ENCODE measurements at regions not wholly inside any gene's neighbourhood (a gene's known extent, or its start where the extent isn't known, plus 50 kb on each side); places are given as distances from the start of the nearest gene placed in this dataset.

GRCh38 chr5:99644822-99645221 lies 716.0 kb upstream of the CHD1 start:
- TF ChIP-seq, protein P1, sequence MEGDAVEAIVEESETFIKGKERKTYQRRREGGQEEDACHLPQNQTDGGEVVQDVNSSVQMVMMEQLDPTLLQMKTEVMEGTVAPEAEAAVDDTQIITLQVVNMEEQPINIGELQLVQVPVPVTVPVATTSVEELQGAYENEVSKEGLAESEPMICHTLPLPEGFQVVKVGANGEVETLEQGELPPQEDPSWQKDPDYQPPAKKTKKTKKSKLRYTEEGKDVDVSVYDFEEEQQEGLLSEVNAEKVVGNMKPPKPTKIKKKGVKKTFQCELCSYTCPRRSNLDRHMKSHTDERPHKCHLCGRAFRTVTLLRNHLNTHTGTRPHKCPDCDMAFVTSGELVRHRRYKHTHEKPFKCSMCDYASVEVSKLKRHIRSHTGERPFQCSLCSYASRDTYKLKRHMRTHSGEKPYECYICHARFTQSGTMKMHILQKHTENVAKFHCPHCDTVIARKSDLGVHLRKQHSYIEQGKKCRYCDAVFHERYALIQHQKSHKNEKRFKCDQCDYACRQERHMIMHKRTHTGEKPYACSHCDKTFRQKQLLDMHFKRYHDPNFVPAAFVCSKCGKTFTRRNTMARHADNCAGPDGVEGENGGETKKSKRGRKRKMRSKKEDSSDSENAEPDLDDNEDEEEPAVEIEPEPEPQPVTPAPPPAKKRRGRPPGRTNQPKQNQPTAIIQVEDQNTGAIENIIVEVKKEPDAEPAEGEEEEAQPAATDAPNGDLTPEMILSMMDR (IDR thresholded peaks at IDR 0.05; ENCODE audit: borderline replicate concordance, extremely low read depth, low read length, poor library complexity, severe bottlenecking) = no peak
- no peak for TF ChIP-seq EZH2 (IDR thresholded peaks at IDR 0.05; ENCODE audit: borderline replicate concordance, low read depth, low read length, severe bottlenecking)
